Adrenal gland (tissue), 9 donors: ENCODE measurements at regions not wholly inside any gene's neighbourhood (a gene's known extent, or its start where the extent isn't known, plus 50 kb on each side); places are given as distances from the start of the nearest gene placed in this dataset.

ENCODE experiments used
- DNase-seq, 7 donors: peaks; one replicate each; pipeline ENCODE4 v3.0.0-alpha.2; 2019 to 2020
- H3K27ac ChIP-seq, 5 donors: fragments of 200-600 bp; sonication (generic) in 4 of 5; 1 replicate in 3 of 5; 2 replicates in 2 of 5; pipeline versions ENCODE4 v1.5.1 to v1.8.0; 2016 to 2020; ENCODE audit warnings: mild to moderate bottlenecking in 1 of 5
- H3K27me3 ChIP-seq: fragments of 200-600 bp; 2 replicates; pipeline ENCODE4 v1.8.0; 2021
- H3K36me3 ChIP-seq, 2 donors: fragments of 200-600 bp; replicated peaks in 1 of 2; 1 replicate in 1 of 2; 2 replicates in 1 of 2; pipeline versions ENCODE4 v1.5.1 to v1.8.0; 2018 to 2022
- H3K4me1 ChIP-seq, 2 donors: fragments of 200-600 bp; replicated peaks in 1 of 2; 1 replicate in 1 of 2; 2 replicates in 1 of 2; pipeline versions ENCODE4 v1.5.1 to v1.8.0; 2018 to 2021
- H3K4me3 ChIP-seq, 4 donors: fragments of 200-600 bp; sonication (generic) in 3 of 4; one replicate each; pipeline ENCODE4 v1.5.1; 2016 to 2018
- H3K9me3 ChIP-seq, 3 donors: fragments of 200-600 bp; sonication (generic) in 1 of 3; replicated peaks in 1 of 3; 1 replicate in 2 of 3; 2 replicates in 1 of 3; pipeline versions ENCODE4 v1.5.1 to v1.8.0; 2016 to 2021
- POLR2A ChIP-seq, 2 donors: fragments of 450-650 bp; IDR thresholded peaks; one replicate each; pipeline ENCODE4 v1.6.1; 2017; ENCODE audit warnings: antibody characterized with exemption in 2 of 2, mild to moderate bottlenecking in 2 of 2, moderate library complexity in 1 of 2
- WGBS, 4 donors: extraction: QIAGEN DNeasy Blood & Tissue Kit in 2 of 4; methylation state at CpG; one replicate each; pipeline versions ENCODE4 v1.1.5 to v1.1.7; 2013 to 2017; 5-methylcytosine and 5-hydroxymethylcytosine counted together
- intact Hi-C, 2 donors: fragments of 100-400 bp; cut with DNase I; formaldehyde crosslinking; loops; one replicate each; pipeline versions ENCODE4 v1.14.1 to v1.15.0; 2022 to 2023
- TF ChIP-seq, protein P1 (sequence below), 6 experiments: fragments of 450-650 bp in 4 of 6; fragments of 200-600 bp in 2 of 6; sonication (generic) in 1 of 6; IDR thresholded peaks; 1 replicate in 5 of 6; 2 replicates in 1 of 6; pipeline versions ENCODE4 v1.5.1 to v1.8.0; 2016 to 2021; ENCODE audit warnings: antibody characterized with exemption in 6 of 6, mild to moderate bottlenecking in 2 of 6, moderate library complexity in 1 of 6
- donor health status: healthy with polysubstance abuse.
- donor health status: Bipolar disorder and iron deficiency.
- donor health status: DM: yes; HTN: yes; CAD: no.
- donor health status: DM: no; HTN: no; CAD: no.
- donor health status: DM: no; HTN: no; CAD: no.

DNA sequence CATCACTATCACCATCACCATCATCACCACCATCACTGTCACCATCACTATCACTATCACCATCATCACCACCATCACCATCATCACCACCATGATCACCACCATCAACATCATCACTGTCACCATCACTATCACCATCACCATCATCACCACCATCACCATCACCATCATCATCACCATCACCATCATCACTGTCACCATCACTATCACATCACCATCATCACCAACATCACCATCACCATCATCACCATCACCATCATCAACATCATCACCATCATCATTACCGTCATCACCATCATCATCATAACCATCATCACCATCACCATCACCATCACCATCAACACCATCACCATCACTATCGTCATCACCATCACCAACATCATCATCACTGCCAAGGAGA is 273.8 kb downstream of the FOXL1 start:
- DNase-seq: no peak
- Histone ChIP-seq H3K4me1 (no peaks in the 10 kb centered on the region), H3K27me3 (no peaks in the 10 kb centered on the region), H3K4me3 (no peak overlapping the region), H3K27ac (no peak overlapping the region), H3K36me3 (no peaks in the 10 kb centered on the region), H3K9me3 (no peaks in the 10 kb centered on the region)
- 95 to 97% (median 95%) methylated on average over 2 of the region's 2 CpGs for WGBS, 4 donors
- intact Hi-C loops: no loop called here
- no peak for TF ChIP-seq POLR2A (IDR thresholded peaks at IDR 0.05)
- TF ChIP-seq, protein P1, sequence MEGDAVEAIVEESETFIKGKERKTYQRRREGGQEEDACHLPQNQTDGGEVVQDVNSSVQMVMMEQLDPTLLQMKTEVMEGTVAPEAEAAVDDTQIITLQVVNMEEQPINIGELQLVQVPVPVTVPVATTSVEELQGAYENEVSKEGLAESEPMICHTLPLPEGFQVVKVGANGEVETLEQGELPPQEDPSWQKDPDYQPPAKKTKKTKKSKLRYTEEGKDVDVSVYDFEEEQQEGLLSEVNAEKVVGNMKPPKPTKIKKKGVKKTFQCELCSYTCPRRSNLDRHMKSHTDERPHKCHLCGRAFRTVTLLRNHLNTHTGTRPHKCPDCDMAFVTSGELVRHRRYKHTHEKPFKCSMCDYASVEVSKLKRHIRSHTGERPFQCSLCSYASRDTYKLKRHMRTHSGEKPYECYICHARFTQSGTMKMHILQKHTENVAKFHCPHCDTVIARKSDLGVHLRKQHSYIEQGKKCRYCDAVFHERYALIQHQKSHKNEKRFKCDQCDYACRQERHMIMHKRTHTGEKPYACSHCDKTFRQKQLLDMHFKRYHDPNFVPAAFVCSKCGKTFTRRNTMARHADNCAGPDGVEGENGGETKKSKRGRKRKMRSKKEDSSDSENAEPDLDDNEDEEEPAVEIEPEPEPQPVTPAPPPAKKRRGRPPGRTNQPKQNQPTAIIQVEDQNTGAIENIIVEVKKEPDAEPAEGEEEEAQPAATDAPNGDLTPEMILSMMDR (IDR thresholded peaks at IDR 0.05): no peak

GRCh38 chr16:86854058-86854621 is 275.8 kb downstream of the FOXL1 start:
- WGBS, 4 donors: 53 to 73% (median 64%) methylated on average over 11 of the region's 11 CpGs
- TF ChIP-seq, protein P1 (IDR thresholded peaks at IDR 0.05): no peak
- no peaks in the 10 kb centered on the region for H3K9me3 ChIP-seq
- no peaks in the 10 kb centered on the region for H3K36me3 ChIP-seq
- intact Hi-C loops: no loop called here
- no peak overlapping the region for H3K4me3 ChIP-seq
- no peak overlapping the region for H3K27ac ChIP-seq
- no peaks in the 10 kb centered on the region for H3K4me1 ChIP-seq
- no peak for DNase-seq
- no peaks in the 10 kb centered on the region for H3K27me3 ChIP-seq

DNA sequence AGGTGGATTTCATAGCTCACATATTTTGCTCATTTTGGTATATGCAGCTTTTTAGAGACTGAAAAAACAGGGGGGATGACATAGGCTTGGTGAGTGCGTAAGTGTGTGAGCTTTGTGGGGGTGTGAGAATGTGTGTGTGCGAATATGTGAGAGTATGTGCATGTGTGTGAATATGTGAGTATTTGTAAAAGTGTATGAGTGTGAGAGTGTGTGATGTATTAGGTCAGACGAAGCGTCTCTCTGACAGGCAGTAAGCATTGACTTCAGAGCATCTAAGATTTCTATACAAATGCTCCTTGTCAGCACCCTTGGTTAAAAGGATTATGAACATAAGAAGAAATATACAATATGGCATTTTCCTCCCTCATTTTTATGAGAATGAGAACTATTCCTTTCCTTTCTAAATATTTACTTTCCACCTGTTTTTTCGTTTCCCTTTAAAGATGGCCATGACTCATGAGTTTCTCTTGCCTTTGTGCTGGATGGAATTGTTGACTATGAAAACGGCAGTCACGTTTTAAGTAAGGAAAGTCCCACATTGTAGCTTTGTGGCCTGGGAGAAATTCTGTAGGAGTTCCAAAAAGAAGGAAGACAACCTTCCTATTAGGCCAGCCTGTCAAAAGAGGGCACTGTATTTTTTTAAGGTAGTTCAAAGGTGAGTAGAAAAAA is 276.4 kb downstream of the FOXL1 start:
- no peaks in the 10 kb centered on the region for H3K27me3 ChIP-seq
- H3K9me3 ChIP-seq: no peaks in the 10 kb centered on the region
- no peak overlapping the region for H3K27ac ChIP-seq
- no peaks in the 10 kb centered on the region for H3K4me1 ChIP-seq
- intact Hi-C loops: no loop called here
- H3K36me3 ChIP-seq: no peaks in the 10 kb centered on the region
- TF ChIP-seq, protein P1 (IDR thresholded peaks at IDR 0.05): no peak
- TF ChIP-seq POLR2A (IDR thresholded peaks at IDR 0.05): no peak
- WGBS, 4 donors: 70 to 82% (median 74%) methylated on average over 7 of the region's 7 CpGs
- H3K4me3 ChIP-seq: no peak overlapping the region
- DNase-seq: no peak

GRCh38 chr16:86856946-86857586 is 278.7 kb downstream of the FOXL1 start:
- no peak for TF ChIP-seq POLR2A (IDR thresholded peaks at IDR 0.05)

More at GRCh38 chr16:86856946-86857586, 278.7 kb downstream of the FOXL1 start:
- H3K9me3 ChIP-seq: no peaks in the 10 kb centered on the region
- no peaks in the 10 kb centered on the region for H3K36me3 ChIP-seq
- no peak for DNase-seq
- intact Hi-C loops: no loop called here
- 67 to 82% (median 73%) methylated on average over 12 to 15 of the region's 15 CpGs for WGBS, 4 donors
- no peaks in the 10 kb centered on the region for H3K4me1 ChIP-seq
- H3K27me3 ChIP-seq: no peaks in the 10 kb centered on the region
- no peak overlapping the region for H3K4me3 ChIP-seq
- no peak overlapping the region for H3K27ac ChIP-seq
